NCI-H524 (cell line): ENCODE measurements at regions not wholly inside any gene's neighbourhood (a gene's known extent, or its start where the extent isn't known, plus 50 kb on each side); places are given as distances from the start of the nearest gene placed in this dataset.
A peak's percentile ranks its signal among the peaks of the same experiment; 100 is the strongest.

Experiments
- DNase-seq, 2 experiments: peaks; one replicate each; lab custom pipeline; 2025; lab: John Stamatoyannopoulos, UW

- DNase-seq = no peak
Observed at GRCh38 chr1:209398313-209398991, 185.1 kb upstream of the CAMK1G start.

DNA sequence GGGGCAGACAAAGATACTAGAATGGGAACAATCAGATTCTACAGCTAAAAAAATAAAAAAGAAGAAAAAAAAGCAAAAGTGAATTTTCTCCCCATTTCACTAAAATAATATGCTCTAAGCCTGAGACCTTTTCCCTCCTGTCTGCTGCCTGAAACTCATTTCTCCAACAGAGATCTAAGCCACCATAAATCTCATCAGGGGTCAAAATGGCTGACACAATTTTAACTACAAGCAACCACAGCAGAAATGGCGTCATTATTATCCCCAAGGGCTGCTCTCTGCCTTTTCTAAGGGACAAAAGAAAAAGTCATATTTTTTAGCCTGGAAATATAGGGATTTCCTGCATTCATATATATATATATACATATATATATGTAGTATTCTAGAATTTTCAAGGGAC, 183.7 kb upstream of the CAMK1G start:
- DNase-seq = no peak

DNA sequence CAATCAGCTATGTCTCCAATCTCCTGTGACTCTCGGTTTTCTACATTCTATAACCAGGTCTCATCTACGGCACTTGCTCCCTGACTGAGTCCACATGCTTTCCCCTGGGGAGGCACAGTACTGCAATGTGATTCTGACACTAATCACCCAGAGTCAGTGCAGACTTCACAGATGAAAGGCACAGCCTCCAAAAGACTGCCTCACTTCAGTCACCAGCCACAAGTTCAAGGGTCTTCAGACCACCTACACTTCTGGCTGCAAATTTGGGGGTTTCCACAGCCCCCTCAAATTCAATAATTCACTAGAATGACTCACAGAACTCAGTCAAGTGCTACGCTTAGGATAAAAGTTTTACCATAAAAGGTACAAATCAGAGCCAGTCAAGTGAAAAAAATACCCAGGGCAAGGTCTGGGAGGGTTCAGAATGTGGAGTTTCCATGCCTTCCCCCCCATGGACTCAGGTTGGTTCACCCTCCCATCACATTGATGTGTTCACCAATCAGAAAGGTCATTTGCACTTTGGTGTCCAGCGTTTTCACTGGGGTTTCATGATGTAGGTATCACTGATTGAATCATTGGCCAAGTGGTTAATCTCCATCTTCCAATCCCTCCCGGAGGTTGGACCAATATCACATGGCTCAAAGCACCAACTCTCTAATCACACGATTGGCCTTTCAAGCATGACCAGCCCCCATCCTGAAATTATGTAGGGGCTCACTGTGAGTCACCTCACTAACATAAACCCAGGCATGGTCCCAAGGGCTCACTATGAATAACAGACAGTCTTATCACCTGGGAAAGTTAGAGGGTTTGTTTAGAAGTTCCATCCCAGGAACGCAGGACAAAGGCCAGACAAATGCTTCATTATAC, 182.9 kb upstream of the CAMK1G start:
- DNase-seq = no peak

DNA sequence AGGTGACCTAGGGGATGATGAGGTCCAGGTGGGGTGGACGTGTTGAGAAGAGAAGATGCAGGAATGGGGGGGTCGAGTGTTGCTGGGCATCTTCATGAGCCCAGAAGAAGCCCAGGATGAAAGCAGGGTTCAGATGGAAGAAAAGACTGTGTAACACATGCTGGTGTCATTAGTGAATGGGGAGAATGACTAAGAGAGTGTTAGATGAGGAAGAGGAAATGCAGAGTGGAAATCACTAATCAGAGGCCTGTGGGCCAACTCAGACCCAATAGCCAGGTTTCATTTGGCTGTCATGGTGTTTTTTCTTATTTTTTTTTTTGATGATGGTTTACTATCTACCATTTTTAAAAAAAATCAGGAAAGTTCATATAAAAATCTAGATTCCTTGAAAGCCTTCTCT, 180.8 kb upstream of the CAMK1G start:
- DNase-seq = no peak

- DNase-seq = no peak
Observed at GRCh38 chr1:209403921-209404320, 179.6 kb upstream of the CAMK1G start.

GRCh38 chr1:209404577-209404976, 178.9 kb upstream of the CAMK1G start:
- no peak for DNase-seq

GRCh38 chr1:209405183-209405814, 178.2 kb upstream of the CAMK1G start:
- DNase-seq = no peak

DNA sequence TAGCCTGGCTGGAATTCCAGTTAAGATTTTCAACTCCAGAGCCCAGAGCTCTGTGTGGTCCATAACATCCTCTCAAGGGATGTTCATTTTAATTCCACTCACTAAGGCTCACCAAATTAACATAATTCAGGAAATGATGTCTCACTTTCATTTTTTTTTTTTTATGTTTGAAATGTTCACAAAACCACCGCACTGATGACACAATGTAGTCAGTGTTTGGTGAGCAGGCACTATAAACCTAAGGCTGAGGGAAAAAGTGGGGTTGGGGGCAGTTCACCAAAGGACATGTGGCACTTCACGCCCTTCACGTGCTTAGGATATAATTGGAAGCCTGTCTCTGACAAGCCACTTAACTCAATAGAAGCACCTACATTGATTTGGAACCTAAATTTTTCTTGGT, 177.3 kb upstream of the CAMK1G start:
- DNase-seq = no peak

DNA sequence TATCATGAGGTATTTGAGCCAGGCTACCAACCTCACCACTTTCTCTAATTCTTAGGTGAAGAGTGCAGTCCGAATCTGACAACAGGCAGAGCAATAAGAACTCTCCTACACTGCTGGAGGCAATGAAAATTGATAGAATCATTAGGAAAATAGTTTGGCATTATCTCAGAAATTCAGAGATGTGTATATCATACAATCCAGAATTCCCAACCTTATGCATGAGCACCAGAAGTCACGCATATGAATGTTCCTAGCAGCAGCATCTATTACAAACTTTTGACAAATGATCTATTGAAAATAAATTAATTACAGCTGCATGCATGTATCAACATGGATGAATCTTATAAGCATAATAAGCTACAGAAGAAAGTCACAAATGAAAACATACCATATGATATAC, 176.9 kb upstream of the CAMK1G start:
- DNase-seq = no peak

GRCh38 chr1:209409780-209410179, 173.7 kb upstream of the CAMK1G start:
- DNase-seq = no peak

DNA sequence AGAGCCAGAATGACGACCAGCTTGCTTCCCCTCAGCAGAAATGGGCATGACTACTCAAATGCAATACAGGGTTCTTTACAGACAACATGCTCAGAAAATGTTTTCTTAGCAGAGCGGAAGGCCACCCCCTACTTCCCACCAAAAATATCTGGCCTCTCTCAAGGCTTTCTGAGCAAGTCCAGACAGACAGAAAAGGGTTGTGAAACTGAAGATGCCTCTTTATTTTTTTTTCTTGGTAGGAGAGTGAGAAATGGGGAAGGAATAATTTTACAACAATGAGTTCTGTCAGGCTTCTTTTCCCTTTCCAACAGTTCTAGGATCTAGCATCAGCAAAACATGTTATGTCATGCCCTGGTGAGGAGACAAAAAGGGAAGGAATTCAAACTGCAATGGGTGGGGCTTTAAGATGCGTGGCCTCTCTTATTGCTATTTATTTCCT, 172.0 kb upstream of the CAMK1G start:
- DNase-seq = no peak

DNA sequence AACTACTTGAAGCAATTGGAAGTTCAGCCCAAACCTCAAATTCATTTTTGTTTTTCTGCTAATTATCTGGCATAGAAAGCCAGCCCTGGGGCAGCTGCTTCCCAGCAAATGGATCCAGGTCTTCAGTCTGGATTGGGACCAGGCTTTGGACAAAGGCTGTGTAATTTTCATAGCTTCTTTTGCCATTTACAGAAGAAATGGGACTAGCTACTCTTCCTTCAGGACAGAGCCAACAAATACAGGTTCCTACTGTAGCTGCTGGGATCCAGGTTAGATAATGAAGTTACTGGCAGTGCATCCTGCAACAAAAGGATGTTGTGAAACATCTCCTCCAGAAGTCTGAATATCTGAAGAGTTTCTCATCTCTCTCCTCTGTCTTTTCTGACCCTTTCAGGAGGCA, 171.5 kb upstream of the CAMK1G start:
- DNase-seq = no peak

- DNase-seq = no peak
Observed at GRCh38 chr1:209412566-209412965, 170.9 kb upstream of the CAMK1G start.

DNA sequence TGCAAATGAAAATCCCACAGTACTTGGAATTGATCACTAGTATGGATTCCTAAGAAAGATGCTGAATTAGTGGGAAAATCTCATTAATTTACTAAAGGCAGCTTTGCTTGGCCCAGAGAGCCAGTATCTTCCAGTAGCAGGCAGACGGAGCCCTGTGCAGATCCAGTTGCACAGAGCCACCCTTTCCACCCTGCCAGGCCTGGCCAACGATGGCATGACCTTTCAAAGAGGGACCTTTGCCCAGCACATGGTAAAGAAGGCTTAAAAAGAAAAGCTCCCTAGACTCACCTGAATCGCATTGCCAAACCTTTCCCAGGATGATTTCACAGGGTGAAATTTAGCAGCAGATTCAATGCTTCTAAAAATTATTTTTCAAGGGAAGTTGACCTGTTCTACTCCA, 170.5 kb upstream of the CAMK1G start:
- DNase-seq = no peak

DNA sequence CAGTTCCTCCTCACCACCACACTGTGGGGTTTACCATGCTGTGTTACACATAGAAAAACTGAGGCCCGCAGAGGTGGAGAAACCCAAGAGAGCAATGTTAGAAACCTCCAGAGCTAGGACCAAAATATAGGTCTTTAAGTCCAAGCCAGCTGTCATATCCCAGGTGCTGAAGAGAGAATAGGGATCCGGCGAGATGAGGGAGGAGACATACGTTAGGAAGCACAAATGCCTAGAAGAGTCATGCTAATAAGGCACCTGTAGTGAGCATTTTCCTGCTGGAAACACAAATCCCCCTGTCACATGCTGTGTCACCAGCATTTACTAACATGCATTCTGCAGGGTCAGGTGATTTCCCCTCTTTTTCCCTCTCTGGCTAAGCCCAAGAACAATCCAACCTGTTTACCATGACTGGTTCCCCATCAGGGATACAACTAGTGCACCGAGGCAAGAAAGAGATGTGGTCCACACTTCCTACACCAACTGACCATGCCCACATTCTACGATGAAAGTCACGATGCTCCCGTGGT, 168.6 kb upstream of the CAMK1G start:
- no peak for DNase-seq

- peak in 1 of 2 experiments; percentile 62 for DNase-seq
Observed at GRCh38 chr1:209416039-209416438, 167.5 kb upstream of the CAMK1G start.

DNA sequence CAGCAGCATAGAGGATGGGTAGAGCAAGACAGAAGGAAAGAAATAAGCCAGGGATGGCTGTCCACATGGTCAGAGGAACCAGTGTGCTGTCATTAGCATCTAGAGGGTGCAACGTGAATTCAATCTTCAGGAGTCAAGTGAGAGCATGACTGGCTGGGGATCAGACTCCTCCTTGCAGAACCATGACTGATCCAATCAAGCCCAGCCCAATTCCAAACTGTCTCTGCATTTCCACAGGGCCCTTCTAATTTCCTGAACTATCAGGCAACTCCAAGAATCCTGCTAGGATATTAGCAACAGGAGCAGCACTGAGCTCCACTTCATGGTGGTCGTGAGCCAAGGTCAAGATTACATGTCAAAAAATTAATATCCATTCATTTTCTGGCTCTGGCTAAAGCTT, 166.8 kb upstream of the CAMK1G start:
- DNase-seq = no peak

- DNase-seq = no peak
Observed at GRCh38 chr1:209417761-209418160, 165.8 kb upstream of the CAMK1G start.

GRCh38 chr1:209420276-209420675, 163.2 kb upstream of the CAMK1G start:
- no peak for DNase-seq

DNA sequence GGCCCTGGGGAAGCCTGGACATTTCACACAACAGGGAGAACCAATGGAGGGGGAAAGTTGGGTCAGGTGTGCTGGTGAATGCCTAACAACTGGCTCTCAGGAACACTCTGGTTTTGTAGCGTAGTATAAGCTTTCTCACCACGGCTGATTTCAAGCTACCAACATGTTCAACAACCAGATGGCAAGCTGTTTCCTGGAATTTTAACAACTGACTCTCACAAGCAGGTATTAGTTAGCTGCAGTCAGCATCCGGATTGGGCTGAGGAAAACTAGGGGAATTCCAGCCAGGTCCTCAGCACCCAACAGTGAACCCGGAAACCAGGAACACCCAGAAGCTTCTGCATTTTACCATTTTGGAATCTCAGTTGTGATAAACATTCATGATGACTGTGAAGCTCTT, 162.3 kb upstream of the CAMK1G start:
- peak in 1 of 2 experiments; percentile 48 for DNase-seq

DNA sequence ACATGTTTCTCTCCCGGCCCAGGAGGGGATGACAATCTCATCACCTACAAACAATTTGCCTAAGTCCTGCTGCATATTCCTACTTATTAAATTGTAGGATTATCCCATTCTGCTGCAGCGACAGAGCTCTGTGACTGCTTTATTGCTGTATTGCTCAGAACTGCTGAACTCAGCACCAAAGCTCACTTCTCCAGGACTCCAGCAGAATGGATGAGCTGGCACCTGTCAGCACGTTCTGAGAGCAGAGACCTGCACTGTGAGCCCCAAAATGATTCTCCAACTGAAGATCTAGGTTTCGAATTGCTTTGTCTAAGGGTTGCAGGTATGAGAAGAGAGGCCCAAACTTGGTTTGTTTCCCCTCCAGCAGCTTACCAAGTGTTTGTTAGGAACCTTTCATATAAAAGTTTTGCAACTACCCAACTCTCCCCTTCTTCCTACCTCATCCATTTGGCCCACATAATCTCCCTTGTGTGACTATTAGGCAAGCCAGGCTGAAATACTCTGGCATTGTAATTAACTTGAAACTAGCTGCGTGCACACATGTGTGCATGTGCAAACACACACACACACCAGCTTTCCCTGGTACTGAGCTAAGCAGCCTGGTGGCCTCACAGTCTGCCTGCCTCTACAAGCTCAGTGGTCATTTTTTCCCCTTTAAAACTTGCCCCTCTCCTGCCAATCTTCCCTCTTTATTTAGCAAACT, 161.4 kb upstream of the CAMK1G start:
- no peak for DNase-seq

GRCh38 chr1:209425959-209426358, 157.6 kb upstream of the CAMK1G start:
- DNase-seq = no peak
